ENCODE measurements at regions not wholly inside any gene's neighbourhood (a gene's known extent, or its start where the extent isn't known, plus 50 kb on each side); places are given as distances from the start of the nearest gene placed in this dataset.

- Histone ChIP-seq H3K23me2 (ENCODE audit: low read depth, low read length) (peaks cover 9% of the 10 kb centered on the region; the same call in 1 of the 2 replicates), H3K23ac (ENCODE audit: insufficient read length) (no peak overlapping the region), H2AK5ac (ENCODE audit: low read depth, low read length) (no peak overlapping the region), H3K27me3 (replicated peaks in 1 of 4; ENCODE audit: control insufficient read depth in 3 of 4, extremely low read depth in 1 of 4, insufficient read depth in 3 of 4, low read length in 3 of 4) (no peaks in the 10 kb centered on the region), H3K4me3 (ENCODE audit: extremely low read depth in 1 of 4, insufficient read depth in 2 of 4, low read depth in 3 of 4, low read length in 4 of 4) (no peak overlapping the region), H3K4ac (replicated peaks; ENCODE audit: insufficient read length, low read depth, low read length) (no peak overlapping the region), H2BK12ac (ENCODE audit: low read depth, low read length) (no peak overlapping the region), H2AFZ (ENCODE audit: low read length) (no peak overlapping the region), H3K56ac (replicated peaks; ENCODE audit: insufficient read length, low read depth, low read length) (no peak overlapping the region), H3K79me1 (ENCODE audit: low read depth, low read length) (no peaks in the 10 kb centered on the region), H3K36me3 (ENCODE audit: control insufficient read depth in 2 of 4, insufficient read depth in 4 of 4, low read length in 3 of 4) (no peaks in the 10 kb centered on the region), H2BK15ac (ENCODE audit: low read length) (no peak overlapping the region), H4K8ac (ENCODE audit: extremely low read depth, insufficient read depth, low read length) (no peak overlapping the region), H3K14ac (ENCODE audit: insufficient read length) (no peak overlapping the region), H3K4me2 (ENCODE audit: insufficient read depth in 1 of 2, low read depth in 2 of 2, low read length in 2 of 2) (no peak overlapping the region), H3K9me3 (ENCODE audit: insufficient read depth in 2 of 2, low read depth in 1 of 2, low read length in 1 of 2) (no peaks in the 10 kb centered on the region), H2BK5ac (ENCODE audit: low read depth, low read length) (no peak overlapping the region), H4K91ac (replicated peaks; ENCODE audit: insufficient read length, low read length) (no peak overlapping the region), H3K18ac (ENCODE audit: extremely low read depth, low read length) (no peak overlapping the region), H3K4me1 (replicated peaks in 1 of 4; ENCODE audit: control insufficient read depth in 3 of 4, insufficient read depth in 4 of 4, low read length in 3 of 4) (no peaks in the 10 kb centered on the region), H3K9ac (replicated peaks in 1 of 4; ENCODE audit: extremely low read depth in 1 of 4, low read depth in 3 of 4, low read length in 3 of 4) (no peak overlapping the region), H3K27ac (ENCODE audit: low read depth, low read length) (no peak overlapping the region), H3K79me2 (ENCODE audit: control insufficient read depth in 1 of 2, insufficient read depth in 2 of 2, low read length in 2 of 2) (no peaks in the 10 kb centered on the region), H2BK20ac (ENCODE audit: low read length) (no peak overlapping the region), H4K5ac (ENCODE audit: insufficient read length, low read depth, low read length) (no peak overlapping the region), H2BK120ac (replicated peaks; ENCODE audit: low read depth, low read length) (no peak overlapping the region), H4K20me1 (replicated peaks in 1 of 2; ENCODE audit: control insufficient read depth in 1 of 2, insufficient read depth in 2 of 2, low read length in 2 of 2) (peaks cover 0 to 2% of the 10 kb centered on the region in 2 experiments)
- no peak for TF ChIP-seq EZH2 (IDR thresholded peaks at IDR 0.05; ENCODE audit: low read depth, low read length, severe bottlenecking)
- no peak for TF ChIP-seq FOSL1 (IDR thresholded peaks at IDR 0.05; ENCODE audit: insufficient read depth, low read depth, low read length)
- TF ChIP-seq, protein P1, sequence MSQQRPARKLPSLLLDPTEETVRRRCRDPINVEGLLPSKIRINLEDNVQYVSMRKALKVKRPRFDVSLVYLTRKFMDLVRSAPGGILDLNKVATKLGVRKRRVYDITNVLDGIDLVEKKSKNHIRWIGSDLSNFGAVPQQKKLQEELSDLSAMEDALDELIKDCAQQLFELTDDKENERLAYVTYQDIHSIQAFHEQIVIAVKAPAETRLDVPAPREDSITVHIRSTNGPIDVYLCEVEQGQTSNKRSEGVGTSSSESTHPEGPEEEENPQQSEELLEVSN (IDR thresholded peaks at IDR 0.05) = no peak
- no peak for TF ChIP-seq BACH1 (IDR thresholded peaks at IDR 0.05; ENCODE audit: low read length)
- FAIRE-seq (no peak), DNase-seq (ENCODE audit: low read depth in 1 of 2, low spot score in 2 of 2) (no peak)
- 84% methylated on average over 4 of the region's 4 CpGs; no CpG with 5 or more reads in 1 of the 2 experiments for WGBS, 2 experiments (ENCODE audit: extremely low coverage in 1 of 2, insufficient coverage in 1 of 2, insufficient read length in 1 of 2, insufficient replicate concordance in 2 of 2, low coverage in 1 of 2, low lambda C conversion rate in 2 of 2, missing lambda C conversion rate in 1 of 2)
- ChIA-PET CTCF (ENCODE audit: partially characterized antibody) (no interaction called here), POLR2A (ENCODE audit: partially characterized antibody) (no interaction called here)
Measured at GRCh38 chr2:236738030-236738429, 168.4 kb downstream of the ACKR3 start.

Measured in H1 (cell line).